ENCODE measurements at regions not wholly inside any gene's neighbourhood (a gene's known extent, or its start where the extent isn't known, plus 50 kb on each side); places are given as distances from the start of the nearest gene placed in this dataset.
"Not testable (repeated sequence)": the region's sequence is repeated elsewhere in the genome, so short reads cannot be mapped to it uniquely, and the experiment has no call there.

DNA sequence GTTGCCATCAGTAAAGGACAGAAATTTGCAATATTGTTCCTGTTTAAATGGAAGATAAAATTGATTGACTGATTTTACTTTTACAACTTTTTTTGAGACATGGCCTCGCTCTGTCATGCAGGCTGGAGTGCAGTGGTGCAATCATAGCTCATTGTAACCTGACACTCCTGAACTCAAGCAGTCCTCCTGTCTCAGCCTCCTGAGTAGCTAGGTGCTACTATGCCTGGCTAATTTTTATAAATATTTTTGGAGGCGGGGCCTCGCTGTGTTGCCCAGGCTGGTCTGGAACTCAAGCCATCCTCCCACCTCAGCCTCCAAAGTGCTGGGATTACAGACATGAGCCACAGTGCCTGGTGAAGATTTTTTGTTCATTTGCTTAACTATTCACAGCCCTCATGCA lies 96.8 kb upstream of the GARIN1A start:
- TF ChIP-seq, protein P1, sequence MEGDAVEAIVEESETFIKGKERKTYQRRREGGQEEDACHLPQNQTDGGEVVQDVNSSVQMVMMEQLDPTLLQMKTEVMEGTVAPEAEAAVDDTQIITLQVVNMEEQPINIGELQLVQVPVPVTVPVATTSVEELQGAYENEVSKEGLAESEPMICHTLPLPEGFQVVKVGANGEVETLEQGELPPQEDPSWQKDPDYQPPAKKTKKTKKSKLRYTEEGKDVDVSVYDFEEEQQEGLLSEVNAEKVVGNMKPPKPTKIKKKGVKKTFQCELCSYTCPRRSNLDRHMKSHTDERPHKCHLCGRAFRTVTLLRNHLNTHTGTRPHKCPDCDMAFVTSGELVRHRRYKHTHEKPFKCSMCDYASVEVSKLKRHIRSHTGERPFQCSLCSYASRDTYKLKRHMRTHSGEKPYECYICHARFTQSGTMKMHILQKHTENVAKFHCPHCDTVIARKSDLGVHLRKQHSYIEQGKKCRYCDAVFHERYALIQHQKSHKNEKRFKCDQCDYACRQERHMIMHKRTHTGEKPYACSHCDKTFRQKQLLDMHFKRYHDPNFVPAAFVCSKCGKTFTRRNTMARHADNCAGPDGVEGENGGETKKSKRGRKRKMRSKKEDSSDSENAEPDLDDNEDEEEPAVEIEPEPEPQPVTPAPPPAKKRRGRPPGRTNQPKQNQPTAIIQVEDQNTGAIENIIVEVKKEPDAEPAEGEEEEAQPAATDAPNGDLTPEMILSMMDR (IDR thresholded peaks at IDR 0.05): not testable (repeated sequence)
- TF ChIP-seq EZH2, EZH2phosphoT487 (IDR thresholded peaks at IDR 0.05): not testable (repeated sequence)
